Activated CD8-positive, alpha-beta T cell treated with anti-CD3 and anti-CD28 coated beads, Interleukin-2, amount 10 ng/mL, durations not matched to agents 7 days and 5 days (primary cell): ENCODE measurements at regions not wholly inside any gene's neighbourhood (a gene's known extent, or its start where the extent isn't known, plus 50 kb on each side); places are given as distances from the start of the nearest gene placed in this dataset.
"Not testable (repeated sequence)": the region's sequence is repeated elsewhere in the genome, so short reads cannot be mapped to it uniquely, and the experiment has no call there.

Source experiments
- ATAC-seq: fragments of 150-1000 bp; cut with Tn5 transposase; one replicate; pipeline ENCODE4 v1.10.0; 2021; ENCODE audit warnings: moderate library complexity
- CTCF ChIA-PET: fragments of 350-600 bp; sonication (Branson Sonifier 250); formaldehyde crosslinking; loops from one replicate; lab custom pipeline; 2021; ENCODE audit warnings: antibody characterized with exemption; lab: Charles Lee
- POLR2A ChIA-PET: fragments of 350-600 bp; sonication (Branson Sonifier 250); formaldehyde crosslinking; loops from one replicate; lab custom pipeline; 2021; ENCODE audit warnings: antibody characterized with exemption; lab: Charles Lee
- DNase-seq: peaks from one replicate; pipeline ENCODE4 v3.0.0-alpha.2; 2020
- H3K27ac Mint-ChIP-seq: one replicate; pipeline ENCODE4 v1.8.0; 2021; ENCODE audit warnings: mild to moderate bottlenecking, mixed read lengths
- H3K27me3 Mint-ChIP-seq: one replicate; pipeline ENCODE4 v1.8.0; 2021; ENCODE audit warnings: low read depth, mixed read lengths
- H3K36me3 Mint-ChIP-seq: one replicate; pipeline ENCODE4 v1.8.0; 2021; ENCODE audit warnings: low read depth, mixed read lengths
- H3K4me1 Mint-ChIP-seq: one replicate; pipeline ENCODE4 v1.8.0; 2021; ENCODE audit warnings: low read depth, mixed read lengths
- H3K4me3 Mint-ChIP-seq: one replicate; pipeline ENCODE4 v1.8.0; 2021; ENCODE audit warnings: mild to moderate bottlenecking, mixed read lengths
- H3K9me3 Mint-ChIP-seq: one replicate; pipeline ENCODE4 v1.8.0; 2022; ENCODE audit warnings: mixed read lengths; ENCODE audit not compliant: insufficient read depth

- H3K27ac Mint-ChIP-seq, H3K4me1 Mint-ChIP-seq, H3K27me3 Mint-ChIP-seq, ATAC-seq, CTCF ChIA-PET, H3K4me3 Mint-ChIP-seq, DNase-seq, H3K36me3 Mint-ChIP-seq, POLR2A ChIA-PET, H3K9me3 Mint-ChIP-seq: not testable (repeated sequence)
Observed at GRCh38 chrY:24517340-24517739, 100.5 kb upstream of the BPY2B start.

GRCh38 chrY:24521686-24522085, 96.1 kb upstream of the BPY2B start:
- ATAC-seq = peak; percentile 33
- H3K27ac Mint-ChIP-seq, H3K27me3 Mint-ChIP-seq, H3K9me3 Mint-ChIP-seq, DNase-seq, POLR2A ChIA-PET, CTCF ChIA-PET, H3K4me3 Mint-ChIP-seq, H3K4me1 Mint-ChIP-seq, H3K36me3 Mint-ChIP-seq: not testable (repeated sequence)

- H3K27ac Mint-ChIP-seq, DNase-seq, ATAC-seq, H3K27me3 Mint-ChIP-seq, H3K9me3 Mint-ChIP-seq, POLR2A ChIA-PET, H3K4me1 Mint-ChIP-seq, H3K4me3 Mint-ChIP-seq, H3K36me3 Mint-ChIP-seq, CTCF ChIA-PET: not testable (repeated sequence)
Observed at GRCh38 chrY:24537247-24537970, 80.4 kb upstream of the BPY2B start.

GRCh38 chrY:24548807-24549206, 69.0 kb upstream of the BPY2B start:
- H3K27me3 Mint-ChIP-seq, H3K9me3 Mint-ChIP-seq, H3K4me3 Mint-ChIP-seq, H3K27ac Mint-ChIP-seq, DNase-seq, H3K36me3 Mint-ChIP-seq, ATAC-seq, POLR2A ChIA-PET, CTCF ChIA-PET, H3K4me1 Mint-ChIP-seq: not testable (repeated sequence)

- H3K9me3 Mint-ChIP-seq, DNase-seq, H3K4me1 Mint-ChIP-seq, ATAC-seq, CTCF ChIA-PET, H3K27ac Mint-ChIP-seq, H3K27me3 Mint-ChIP-seq, POLR2A ChIA-PET, H3K36me3 Mint-ChIP-seq, H3K4me3 Mint-ChIP-seq: not testable (repeated sequence)
Observed at GRCh38 chrY:24561422-24561821, 56.4 kb upstream of the BPY2B start.
